Panc1 (cell line): ENCODE measurements at regions not wholly inside any gene's neighbourhood (a gene's known extent, or its start where the extent isn't known, plus 50 kb on each side); places are given as distances from the start of the nearest gene placed in this dataset.

Experiments
- CTCF ChIP-seq: fragments of 450-650 bp; IDR thresholded peaks from 2 replicates; pipeline ENCODE4 v1.5.1; 2017; ENCODE audit warnings: mild to moderate bottlenecking
- POLR2AphosphoS5 ChIP-seq: IDR thresholded peaks from 2 replicates; pipeline ENCODE4 v1.6.1; 2012; ENCODE audit warnings: mild to moderate bottlenecking, low read depth, low read length, moderate library complexity

- TF ChIP-seq CTCF (no peak), POLR2AphosphoS5 (no peak)
Observed at GRCh38 chr1:38624336-38625039, 235.1 kb downstream of the RRAGC start.
